Nephron progenitor cell (in vitro differentiated cells): ENCODE measurements at regions not wholly inside any gene's neighbourhood (a gene's known extent, or its start where the extent isn't known, plus 50 kb on each side); places are given as distances from the start of the nearest gene placed in this dataset.

Experiments used
- DNase-seq: peaks from one replicate; pipeline ENCODE4 v3.0.0; 2021
- H3K27ac Mint-ChIP-seq: 2 replicates; pipeline ENCODE4 v1.8.0; 2021; ENCODE audit warnings: mild to moderate bottlenecking, moderate library complexity, mixed read lengths
- H3K27me3 Mint-ChIP-seq: 2 replicates; pipeline ENCODE4 v1.8.0; 2021; ENCODE audit warnings: mild to moderate bottlenecking, low read depth, mixed read lengths; ENCODE audit not compliant: poor library complexity
- H3K36me3 Mint-ChIP-seq: 2 replicates; pipeline ENCODE4 v1.8.0; 2021; ENCODE audit warnings: low read depth, mixed read lengths
- H3K4me1 Mint-ChIP-seq: 2 replicates; pipeline ENCODE4 v1.8.0; 2021; ENCODE audit warnings: mixed read lengths
- H3K4me3 Mint-ChIP-seq: 2 replicates; pipeline ENCODE4 v1.8.0; 2021; ENCODE audit warnings: mild to moderate bottlenecking, moderate library complexity, mixed read lengths
- H3K9me3 Mint-ChIP-seq: 2 replicates; pipeline ENCODE4 v1.8.0; 2021; ENCODE audit warnings: mild to moderate bottlenecking, moderate library complexity, mixed read lengths
- CTCF ChIP-seq: fragments of 200-600 bp; sonication (generic); IDR thresholded peaks from 2 replicates; pipeline ENCODE4 v1.5.0; 2021; ENCODE audit warnings: antibody characterized with exemption

GRCh38 chr2:138979131-138979785 lies 199.1 kb upstream of the NXPH2 start:
- DNase-seq, result no peak
- TF ChIP-seq CTCF, result no peak
- H3K4me3 Mint-ChIP-seq, result no peak overlapping the region
- H3K27ac Mint-ChIP-seq, result no peak overlapping the region
- no peaks in the 10 kb centered on the region for H3K36me3 Mint-ChIP-seq
- peaks cover 10% of the 10 kb centered on the region for H3K9me3 Mint-ChIP-seq
- no peaks in the 10 kb centered on the region for H3K27me3 Mint-ChIP-seq
- no peaks in the 10 kb centered on the region for H3K4me1 Mint-ChIP-seq

DNA sequence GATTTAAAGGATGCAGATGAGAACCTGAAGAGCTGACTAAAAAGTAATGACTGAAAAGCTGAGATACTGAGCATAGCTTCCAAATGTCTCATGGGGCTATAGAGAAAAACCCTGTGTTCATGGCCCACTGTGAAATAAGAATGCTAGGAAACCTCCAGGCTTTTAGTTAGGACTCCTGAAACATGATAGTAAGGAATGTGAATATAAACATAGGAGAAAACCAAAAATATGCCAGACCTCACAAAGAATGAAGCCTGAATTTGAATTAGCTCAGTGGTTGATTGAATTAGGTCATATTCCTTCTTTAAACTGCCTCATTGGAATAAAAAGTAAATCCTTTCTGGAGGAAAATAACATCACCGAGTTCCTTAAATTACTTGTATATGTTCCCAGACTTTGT lies 194.5 kb upstream of the NXPH2 start:
- Mint-ChIP-seq H3K9me3 (peaks cover 5% of the 10 kb centered on the region), H3K4me1 (peaks cover 5% of the 10 kb centered on the region), H3K4me3 (no peak overlapping the region), H3K27ac (no peak overlapping the region), H3K36me3 (no peaks in the 10 kb centered on the region), H3K27me3 (no peaks in the 10 kb centered on the region)
- no peak for DNase-seq
- TF ChIP-seq CTCF, result no peak

DNA sequence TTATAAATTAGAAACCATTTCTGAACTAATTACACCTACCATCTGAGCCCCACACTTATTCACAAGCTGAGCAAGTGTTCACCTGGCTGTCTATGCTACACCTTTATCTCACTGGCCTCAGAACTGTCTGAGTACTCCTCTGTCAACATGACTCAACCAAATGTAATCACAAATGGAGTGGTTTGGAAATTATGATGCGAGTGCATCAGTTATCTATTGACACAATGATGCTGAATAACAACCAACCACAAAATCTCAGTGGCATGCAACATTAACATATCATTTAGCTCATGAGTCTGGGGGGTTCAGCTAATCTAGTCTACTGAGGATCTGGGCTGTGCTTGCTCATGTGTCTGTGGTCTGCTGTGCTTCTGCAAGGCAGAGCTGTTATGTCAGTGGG lies 184.2 kb upstream of the NXPH2 start:
- no peaks in the 10 kb centered on the region for H3K9me3 Mint-ChIP-seq
- no peaks in the 10 kb centered on the region for H3K36me3 Mint-ChIP-seq
- no peaks in the 10 kb centered on the region for H3K4me1 Mint-ChIP-seq
- no peak overlapping the region for H3K27ac Mint-ChIP-seq
- DNase-seq, result no peak
- no peak overlapping the region for H3K4me3 Mint-ChIP-seq
- H3K27me3 Mint-ChIP-seq, result peaks cover 4% of the 10 kb centered on the region
- no peak for TF ChIP-seq CTCF

- Mint-ChIP-seq H3K9me3 (peaks cover 3% of the 10 kb centered on the region), H3K36me3 (no peaks in the 10 kb centered on the region), H3K4me1 (no peaks in the 10 kb centered on the region), H3K4me3 (no peak overlapping the region), H3K27ac (no peak overlapping the region), H3K27me3 (peaks cover 4% of the 10 kb centered on the region)
- TF ChIP-seq CTCF, result no peak
- no peak for DNase-seq
These were observed 182.5 kb upstream of the NXPH2 start for GRCh38 chr2:138962686-138963085.

DNA sequence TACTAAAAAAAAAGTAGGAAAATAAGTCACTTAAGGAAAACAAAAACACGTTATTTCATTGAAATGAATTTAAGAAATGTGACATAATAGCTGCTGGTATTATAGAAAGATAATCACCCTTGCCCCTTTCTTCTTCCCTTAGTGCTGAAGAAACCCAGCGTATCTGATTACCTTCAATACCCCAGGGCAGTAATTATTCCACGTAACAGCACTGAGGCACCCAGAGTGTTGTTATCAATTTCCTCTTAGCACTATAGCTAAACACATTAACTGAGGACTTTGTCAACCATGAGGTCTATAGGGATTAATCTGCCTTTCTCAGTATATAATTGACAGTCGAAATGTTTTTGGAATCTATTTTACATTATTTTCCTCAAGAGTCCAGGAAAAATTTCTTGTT lies 180.0 kb upstream of the NXPH2 start:
- no peaks in the 10 kb centered on the region for H3K27me3 Mint-ChIP-seq
- no peak overlapping the region for H3K27ac Mint-ChIP-seq
- H3K4me3 Mint-ChIP-seq, result no peak overlapping the region
- H3K36me3 Mint-ChIP-seq, result no peaks in the 10 kb centered on the region
- H3K9me3 Mint-ChIP-seq, result peaks cover 3% of the 10 kb centered on the region
- H3K4me1 Mint-ChIP-seq, result no peaks in the 10 kb centered on the region
- TF ChIP-seq CTCF, result no peak
- no peak for DNase-seq

DNA sequence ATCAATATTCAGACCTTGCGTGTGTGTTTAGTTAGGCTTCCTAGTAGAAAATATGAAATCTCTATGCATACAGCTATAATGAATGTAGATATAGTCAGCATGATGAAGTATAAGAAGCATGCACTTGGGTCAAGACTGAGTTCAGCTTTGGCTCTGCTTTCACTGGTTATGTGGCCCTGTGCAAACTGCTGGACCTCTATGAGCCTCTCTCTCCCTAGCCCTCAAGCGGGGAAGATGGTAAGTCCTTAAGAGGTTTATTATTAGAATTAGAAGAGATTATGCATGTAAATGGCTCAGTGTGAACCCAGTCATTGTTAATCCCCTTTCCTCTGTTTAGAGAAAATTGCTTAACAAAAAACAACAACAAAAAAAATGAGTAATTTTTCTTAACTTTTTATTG lies 178.8 kb upstream of the NXPH2 start:
- DNase-seq, result no peak
- H3K36me3 Mint-ChIP-seq, result no peaks in the 10 kb centered on the region
- peaks cover 3% of the 10 kb centered on the region for H3K9me3 Mint-ChIP-seq
- TF ChIP-seq CTCF, result no peak
- no peak overlapping the region for H3K27ac Mint-ChIP-seq
- H3K4me1 Mint-ChIP-seq, result no peaks in the 10 kb centered on the region
- no peaks in the 10 kb centered on the region for H3K27me3 Mint-ChIP-seq
- H3K4me3 Mint-ChIP-seq, result no peak overlapping the region
